Gastrocnemius medialis (tissue), 4 donors: ENCODE measurements at regions not wholly inside any gene's neighbourhood (a gene's known extent, or its start where the extent isn't known, plus 50 kb on each side); places are given as distances from the start of the nearest gene placed in this dataset.

ENCODE experiments used
- ATAC-seq, 2 donors: fragments of 150-250 bp; one replicate each; pipeline ENCODE4 v1.9.1; 2016
- DNase-seq, 2 donors: peaks; one replicate each; pipeline ENCODE4 v3.0.0-alpha.2; 2019
- H3K27ac ChIP-seq, 4 donors: fragments of 200-600 bp; sonication (generic); 1 replicate in 1 of 4; 2 replicates in 3 of 4; pipeline ENCODE4 v1.5.1; 2016 to 2018; ENCODE audit warnings: mild to moderate bottlenecking in 2 of 4, moderate library complexity in 1 of 4
- H3K27me3 ChIP-seq, 3 donors: fragments of 200-600 bp; sonication (generic) in 2 of 3; 1 replicate in 1 of 3; 2 replicates in 2 of 3; pipeline versions ENCODE4 v1.5.1 to v1.6.0; 2016 to 2019; ENCODE audit warnings: mild to moderate bottlenecking in 1 of 3, moderate library complexity in 1 of 3
- H3K36me3 ChIP-seq, 2 donors: fragments of 200-600 bp; sonication (generic) in 1 of 2; one replicate each; pipeline ENCODE4 v1.5.1; 2017 to 2018
- H3K4me1 ChIP-seq, 2 donors: fragments of 200-600 bp; sonication (generic) in 1 of 2; one replicate each; pipeline ENCODE4 v1.5.1; 2016 to 2017; ENCODE audit warnings: mild to moderate bottlenecking in 2 of 2
- H3K4me3 ChIP-seq, 4 donors: fragments of 200-600 bp; sonication (generic) in 3 of 4; 1 replicate in 1 of 4; 2 replicates in 3 of 4; pipeline ENCODE4 v1.5.1; 2016 to 2019; ENCODE audit warnings: mild to moderate bottlenecking in 2 of 4
- H3K9me3 ChIP-seq, 3 donors: fragments of 200-600 bp; sonication (generic) in 2 of 3; 1 replicate in 1 of 3; 2 replicates in 2 of 3; pipeline ENCODE4 v1.5.1; 2016 to 2019
- POLR2A ChIP-seq, 2 donors: fragments of 450-650 bp; IDR thresholded peaks; one replicate each; pipeline ENCODE4 v1.6.1; 2017; ENCODE audit warnings: antibody characterized with exemption in 2 of 2, mild to moderate bottlenecking in 2 of 2, moderate library complexity in 2 of 2
- in situ Hi-C, 4 donors: fragments of 200-750 bp; cut with MboI; loops; one replicate each; pipeline versions ENCODE4 v1.15.0 to v1.8.0; 2017; ENCODE audit warnings: low sequenced_read_pairs in 4 of 4
- intact Hi-C: fragments of 100-400 bp; cut with DNase I; formaldehyde crosslinking; loops from one replicate; pipeline ENCODE4 v1.15.1; 2023; ENCODE audit warnings: low total_unique reads
- TF ChIP-seq, protein P1 (sequence below), 5 experiments: fragments of 450-650 bp in 3 of 5; fragments of 200-600 bp in 2 of 5; sonication (generic) in 2 of 5; IDR thresholded peaks in 4 of 5; conservative IDR thresholded peaks in 1 of 5; 1 replicate in 4 of 5; 2 replicates in 1 of 5; pipeline ENCODE4 v1.5.1; 2016 to 2019; ENCODE audit warnings: antibody characterized with exemption in 5 of 5, mild to moderate bottlenecking in 3 of 5, moderate library complexity in 3 of 5

DNA sequence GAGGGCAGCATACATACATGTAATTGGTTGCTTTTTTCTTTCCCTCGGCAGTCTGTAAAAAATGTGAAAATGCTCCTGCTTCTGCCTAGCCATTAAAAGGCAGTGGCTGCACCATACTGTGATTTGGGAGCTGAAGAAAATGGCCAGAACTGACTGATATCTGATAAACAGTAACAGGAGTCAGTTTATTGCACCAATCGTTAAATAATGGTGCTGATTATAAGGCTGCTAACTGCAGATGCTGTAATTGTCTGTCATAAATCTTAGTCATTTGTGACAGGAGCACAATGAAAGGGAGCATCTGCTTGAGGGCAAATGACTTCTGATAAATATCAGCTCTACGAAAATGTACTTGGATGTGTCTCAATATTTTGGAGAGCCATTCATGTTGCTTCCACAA, 263.1 kb upstream of the DNAJC19 start:
- Histone ChIP-seq H3K27ac (no peak overlapping the region), H3K4me1 (peaks cover 0 to 5% of the 10 kb centered on the region in 2 donors), H3K36me3 (no peaks in the 10 kb centered on the region), H3K27me3 (no peaks in the 10 kb centered on the region), H3K4me3 (no peak overlapping the region), H3K9me3 (no peaks in the 10 kb centered on the region)
- no peak for ATAC-seq
- in situ Hi-C loops (no loop called here), intact Hi-C loops (no loop called here)
- DNase-seq: no peak
- TF ChIP-seq, protein P1, sequence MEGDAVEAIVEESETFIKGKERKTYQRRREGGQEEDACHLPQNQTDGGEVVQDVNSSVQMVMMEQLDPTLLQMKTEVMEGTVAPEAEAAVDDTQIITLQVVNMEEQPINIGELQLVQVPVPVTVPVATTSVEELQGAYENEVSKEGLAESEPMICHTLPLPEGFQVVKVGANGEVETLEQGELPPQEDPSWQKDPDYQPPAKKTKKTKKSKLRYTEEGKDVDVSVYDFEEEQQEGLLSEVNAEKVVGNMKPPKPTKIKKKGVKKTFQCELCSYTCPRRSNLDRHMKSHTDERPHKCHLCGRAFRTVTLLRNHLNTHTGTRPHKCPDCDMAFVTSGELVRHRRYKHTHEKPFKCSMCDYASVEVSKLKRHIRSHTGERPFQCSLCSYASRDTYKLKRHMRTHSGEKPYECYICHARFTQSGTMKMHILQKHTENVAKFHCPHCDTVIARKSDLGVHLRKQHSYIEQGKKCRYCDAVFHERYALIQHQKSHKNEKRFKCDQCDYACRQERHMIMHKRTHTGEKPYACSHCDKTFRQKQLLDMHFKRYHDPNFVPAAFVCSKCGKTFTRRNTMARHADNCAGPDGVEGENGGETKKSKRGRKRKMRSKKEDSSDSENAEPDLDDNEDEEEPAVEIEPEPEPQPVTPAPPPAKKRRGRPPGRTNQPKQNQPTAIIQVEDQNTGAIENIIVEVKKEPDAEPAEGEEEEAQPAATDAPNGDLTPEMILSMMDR (IDR thresholded peaks at IDR 0.05 in 4 of 5, conservative IDR thresholded peaks at IDR 0.05 in 1 of 5): no peak
- TF ChIP-seq POLR2A (IDR thresholded peaks at IDR 0.05): no peak

DNA sequence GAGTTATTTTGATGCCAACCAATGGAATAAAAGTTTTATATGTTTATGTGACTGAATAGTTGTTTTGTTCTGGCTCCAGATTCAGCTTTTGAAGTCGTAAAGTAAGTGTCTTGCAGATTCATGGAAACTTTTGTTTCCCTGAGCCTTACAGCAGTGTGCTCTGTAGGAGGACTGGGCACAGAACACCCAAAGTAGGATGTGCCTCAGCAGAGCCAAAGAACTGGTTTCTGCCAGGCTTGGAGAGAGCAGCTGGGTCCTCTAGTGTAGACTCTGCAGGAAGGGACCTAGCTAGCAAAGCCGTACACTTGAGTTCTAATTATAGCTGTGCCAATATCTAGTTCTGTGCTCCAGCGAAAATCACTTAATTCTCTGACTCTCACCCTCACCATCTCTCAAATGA, 261.2 kb upstream of the DNAJC19 start:
- H3K9me3 ChIP-seq: no peaks in the 10 kb centered on the region
- in situ Hi-C loops: no loop called here
- DNase-seq: no peak

DNA sequence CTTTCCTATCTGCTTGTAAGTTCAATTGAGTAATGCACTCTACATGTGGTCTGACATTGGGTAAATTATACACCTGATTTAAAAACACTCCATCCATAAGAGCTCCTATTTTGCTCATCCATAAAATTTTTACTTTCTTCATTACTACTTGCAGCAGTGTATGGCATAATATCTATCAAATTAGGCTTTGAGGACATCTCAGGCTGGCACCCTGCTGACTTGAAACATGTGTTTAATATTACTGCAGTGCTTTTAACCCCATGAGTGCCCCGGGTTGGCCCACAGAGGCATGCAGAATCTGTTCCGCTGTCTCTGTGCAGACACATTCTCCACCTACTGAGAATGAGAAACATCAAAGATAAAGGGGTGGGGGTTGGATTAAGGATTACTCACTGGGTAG, 249.9 kb upstream of the DNAJC19 start:
- H3K9me3 ChIP-seq: no peaks in the 10 kb centered on the region
- no peaks in the 10 kb centered on the region for H3K4me1 ChIP-seq
- DNase-seq: no peak
- H3K36me3 ChIP-seq: no peaks in the 10 kb centered on the region
- H3K27ac ChIP-seq: no peak overlapping the region
- H3K27me3 ChIP-seq: no peaks in the 10 kb centered on the region
- no peak overlapping the region for H3K4me3 ChIP-seq
- TF ChIP-seq, protein P1 (IDR thresholded peaks at IDR 0.05 in 4 of 5, conservative IDR thresholded peaks at IDR 0.05 in 1 of 5): no peak
- TF ChIP-seq POLR2A (IDR thresholded peaks at IDR 0.05): no peak
- no peak for ATAC-seq
- in situ Hi-C loops (no loop called here), intact Hi-C loops (no loop called here)

More for the DNA sequence above, 261.2 kb upstream of the DNAJC19 start:
- intact Hi-C loops: no loop called here
- no peak overlapping the region for H3K4me3 ChIP-seq
- H3K27ac ChIP-seq: no peak overlapping the region
- no peaks in the 10 kb centered on the region for H3K27me3 ChIP-seq
- no peak for ATAC-seq
- no peaks in the 10 kb centered on the region for H3K36me3 ChIP-seq
- H3K4me1 ChIP-seq: peaks cover 0 to 5% of the 10 kb centered on the region in 2 donors
- no peak for TF ChIP-seq POLR2A (IDR thresholded peaks at IDR 0.05)
- TF ChIP-seq, protein P1 (IDR thresholded peaks at IDR 0.05 in 4 of 5, conservative IDR thresholded peaks at IDR 0.05 in 1 of 5): no peak

DNA sequence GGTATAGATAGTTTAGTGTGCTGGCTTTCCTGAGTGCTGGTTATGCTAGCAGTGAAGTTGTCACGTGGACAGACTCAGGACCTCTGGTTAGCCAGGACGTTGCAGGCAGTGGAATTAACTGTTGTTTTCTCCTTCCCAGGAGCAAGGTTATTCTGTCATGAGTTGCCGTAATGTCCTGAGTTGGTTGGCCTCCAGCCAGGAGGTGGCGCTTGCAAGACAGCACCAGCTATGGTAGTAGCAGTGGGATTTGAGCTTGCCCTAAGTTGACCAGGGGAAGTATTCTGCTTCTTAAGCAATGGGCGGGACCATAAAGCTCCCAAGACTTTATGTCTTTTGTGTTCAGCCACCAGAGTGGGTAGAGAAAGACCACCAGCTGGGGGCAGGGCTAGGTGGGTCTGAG, 240.7 kb upstream of the DNAJC19 start:
- no peaks in the 10 kb centered on the region for H3K36me3 ChIP-seq
- H3K27me3 ChIP-seq: no peaks in the 10 kb centered on the region
- DNase-seq (no peak), ATAC-seq (no peak)
- H3K9me3 ChIP-seq: no peaks in the 10 kb centered on the region
- no peaks in the 10 kb centered on the region for H3K4me1 ChIP-seq
- in situ Hi-C loops: no loop called here
- TF ChIP-seq POLR2A (IDR thresholded peaks at IDR 0.05): no peak
- TF ChIP-seq, protein P1 (IDR thresholded peaks at IDR 0.05 in 4 of 5, conservative IDR thresholded peaks at IDR 0.05 in 1 of 5): no peak
- no peak overlapping the region for H3K27ac ChIP-seq
- intact Hi-C loops: no loop called here
- no peak overlapping the region for H3K4me3 ChIP-seq

DNA sequence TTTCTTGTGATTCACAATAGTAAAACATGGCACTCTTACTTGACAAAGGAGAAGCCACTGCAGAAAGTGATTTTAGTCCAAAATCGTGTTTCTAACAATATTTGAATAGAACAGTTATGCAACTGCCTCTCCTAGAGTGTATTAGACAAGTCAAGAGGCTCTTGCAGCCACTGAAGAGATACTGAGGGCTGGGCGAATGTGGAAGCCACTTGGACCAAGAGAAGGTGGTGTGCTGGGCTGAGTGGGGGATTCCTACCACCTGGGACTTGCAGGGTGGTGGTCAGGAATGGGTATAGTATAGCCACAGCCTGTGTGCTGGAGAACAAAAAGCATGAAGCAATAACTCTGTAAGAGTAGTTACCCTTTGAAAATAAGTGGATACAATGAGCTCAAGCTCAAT, 223.8 kb upstream of the DNAJC19 start:
- no peaks in the 10 kb centered on the region for H3K9me3 ChIP-seq
- H3K27me3 ChIP-seq: no peaks in the 10 kb centered on the region
- no peaks in the 10 kb centered on the region for H3K36me3 ChIP-seq
- no peak for ATAC-seq
- no peak for DNase-seq
- no peak overlapping the region for H3K27ac ChIP-seq
- no peak for TF ChIP-seq POLR2A (IDR thresholded peaks at IDR 0.05)
- TF ChIP-seq, protein P1 (IDR thresholded peaks at IDR 0.05 in 4 of 5, conservative IDR thresholded peaks at IDR 0.05 in 1 of 5): no peak
- in situ Hi-C loops (no loop called here), intact Hi-C loops (no loop called here)
- no peak overlapping the region for H3K4me3 ChIP-seq
- H3K4me1 ChIP-seq: no peaks in the 10 kb centered on the region
